GM12872 (cell line): ENCODE measurements at regions not wholly inside any gene's neighbourhood (a gene's known extent, or its start where the extent isn't known, plus 50 kb on each side); places are given as distances from the start of the nearest gene placed in this dataset.

Experiments used
- CTCF ChIP-seq: IDR thresholded peaks from 3 replicates; pipeline ENCODE4 v1.5.1; 2011; ENCODE audit warnings: low read depth, mild to moderate bottlenecking, low read length, moderate library complexity; ENCODE audit not compliant: insufficient read depth

GRCh38 chr15:97817276-97817890 lies 143.1 kb upstream of the ARRDC4 start:
- no peak for TF ChIP-seq CTCF

- no peak for TF ChIP-seq CTCF
These were observed 124.5 kb upstream of the ARRDC4 start for GRCh38 chr15:97836003-97836402.

- no peak for TF ChIP-seq CTCF
These were observed 122.6 kb upstream of the ARRDC4 start for GRCh38 chr15:97837896-97838295.

GRCh38 chr15:97838606-97839210 lies 121.8 kb upstream of the ARRDC4 start:
- no peak for TF ChIP-seq CTCF

- TF ChIP-seq CTCF = no peak
These were observed 120.0 kb upstream of the ARRDC4 start for GRCh38 chr15:97840501-97840900.

GRCh38 chr15:97841558-97841957 lies 118.9 kb upstream of the ARRDC4 start:
- TF ChIP-seq CTCF = no peak

- TF ChIP-seq CTCF = peak; percentile 5; the same call in 1 of the 3 replicates
These were observed 111.3 kb upstream of the ARRDC4 start for GRCh38 chr15:97849183-97849582.

- TF ChIP-seq CTCF = no peak
These were observed 102.2 kb upstream of the ARRDC4 start for GRCh38 chr15:97858296-97858695.
